H1 (cell line): ENCODE measurements at regions not wholly inside any gene's neighbourhood (a gene's known extent, or its start where the extent isn't known, plus 50 kb on each side); places are given as distances from the start of the nearest gene placed in this dataset.

ENCODE experiments used
- BCL11A ChIP-seq, 2 experiments: IDR thresholded peaks; one replicate each; pipeline ENCODE4 v1.6.1; 2011; ENCODE audit warnings: low read depth in 2 of 2, low read length in 2 of 2, mild to moderate bottlenecking in 2 of 2
- FOSL1 ChIP-seq: IDR thresholded peaks from 2 replicates; pipeline ENCODE4 v1.6.1; 2011; ENCODE audit warnings: mild to moderate bottlenecking, low read depth, low read length, moderate library complexity; ENCODE audit not compliant: insufficient read depth
- MAX ChIP-seq: IDR thresholded peaks from 2 replicates; pipeline ENCODE4 v1.6.1; 2012; ENCODE audit warnings: inconsistent platforms
- PHF8 ChIP-seq: fragments of 200-600 bp; sonication (generic); conservative IDR thresholded peaks from 2 replicates; pipeline ENCODE4 v1.7.1; 2012; ENCODE audit warnings: low read depth, mild to moderate bottlenecking, inconsistent platforms, low read length, moderate library complexity
- SIN3A ChIP-seq, 2 experiments: IDR thresholded peaks in 1 of 2; conservative IDR thresholded peaks in 1 of 2; 2 replicates each; pipeline ENCODE4 v1.6.1; 2011 to 2012; ENCODE audit warnings: low read length in 2 of 2, improper control_type of control experiment in 1 of 2, low read depth in 1 of 2, mild to moderate bottlenecking in 1 of 2
- SIX5 ChIP-seq: IDR thresholded peaks from 2 replicates; pipeline ENCODE4 v1.6.1; 2011; ENCODE audit warnings: mild to moderate bottlenecking, low read depth, low read length
- SUZ12 ChIP-seq: fragments of 200-600 bp; sonication (generic); IDR thresholded peaks from 2 replicates; pipeline ENCODE4 v1.6.1; 2012; ENCODE audit warnings: mild to moderate bottlenecking, inconsistent platforms, low read length, moderate library complexity, mixed read lengths
- TAF1 ChIP-seq: IDR thresholded peaks from 2 replicates; pipeline ENCODE4 v1.6.1; 2011; ENCODE audit warnings: mild to moderate bottlenecking, low read depth, low read length
- USF2 ChIP-seq: IDR thresholded peaks from 2 replicates; pipeline ENCODE4 v1.6.1; 2011; ENCODE audit warnings: low read length, improper control_type of control experiment
- TF ChIP-seq, protein P1 (sequence below), 3 experiments: IDR thresholded peaks; 1 replicate in 2 of 3; 2 replicates in 1 of 3; pipeline versions ENCODE4 v1.5.1 to v1.6.1; 2011; ENCODE audit warnings: low read length in 3 of 3, mild to moderate bottlenecking in 3 of 3, inconsistent platforms in 2 of 3, low read depth in 1 of 3, moderate library complexity in 1 of 3; ENCODE audit not compliant: insufficient read depth in 1 of 3; ENCODE audit errors: control extremely low read depth in 1 of 3

DNA sequence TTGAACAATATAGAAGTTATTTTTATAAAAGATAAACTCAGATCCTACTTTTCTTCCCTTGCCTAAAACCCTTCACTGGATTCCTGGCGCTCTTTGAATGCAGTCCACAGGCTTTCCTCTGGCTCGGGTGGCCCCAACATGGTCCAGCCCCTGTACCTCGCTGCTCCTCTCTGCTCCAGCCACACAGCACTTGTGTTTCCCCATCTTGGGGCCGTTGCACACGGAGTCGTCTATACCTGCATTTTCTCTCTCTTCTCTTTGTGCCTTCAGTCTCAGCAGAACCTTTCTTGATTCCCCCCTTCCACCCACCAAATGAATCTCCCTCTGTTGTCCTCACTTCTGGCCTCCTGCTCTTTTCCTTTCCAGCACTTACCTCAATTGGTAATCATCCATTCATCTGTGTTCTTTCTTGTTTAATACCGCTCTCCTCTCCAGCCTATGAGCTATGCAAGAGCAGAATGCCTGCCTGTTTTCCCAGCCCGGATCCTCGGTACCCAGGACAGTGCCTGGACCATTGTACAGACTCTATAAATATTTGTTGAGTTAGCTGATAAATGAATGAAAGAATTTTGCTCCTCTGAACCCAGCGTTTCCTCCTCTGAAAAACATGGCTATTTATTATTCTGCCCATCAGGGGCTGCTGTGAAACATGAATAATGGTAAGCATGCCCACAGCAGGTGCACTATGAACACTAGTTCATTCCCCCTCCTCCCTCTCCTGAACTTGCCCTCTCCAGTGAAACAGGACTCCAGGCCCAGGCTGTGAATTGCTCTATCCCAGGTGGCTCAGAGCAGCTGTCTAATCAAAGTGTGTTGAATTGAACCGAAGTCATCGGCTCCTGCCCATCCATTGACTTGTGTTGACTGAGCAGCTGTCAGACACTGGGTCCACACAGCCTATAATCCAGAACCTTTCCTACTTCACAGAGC, 266.9 kb downstream of the PTPRU start (continued):
- no peak for TF ChIP-seq SIX5
- TF ChIP-seq PHF8, result no peak
- no peak for TF ChIP-seq TAF1
- TF ChIP-seq SIN3A (conservative IDR thresholded peaks at IDR 0.05 in 1 of 2, IDR thresholded peaks at IDR 0.05 in 1 of 2; ENCODE audit: low read depth in 1 of 2, low read length in 2 of 2), result no peak
- no peak for TF ChIP-seq USF2
- TF ChIP-seq BCL11A (IDR thresholded peaks at IDR 0.05; ENCODE audit: low read depth in 2 of 2, low read length in 2 of 2), result no peak
- TF ChIP-seq SUZ12, result no peak
- TF ChIP-seq MAX, result no peak
- TF ChIP-seq, protein P1, sequence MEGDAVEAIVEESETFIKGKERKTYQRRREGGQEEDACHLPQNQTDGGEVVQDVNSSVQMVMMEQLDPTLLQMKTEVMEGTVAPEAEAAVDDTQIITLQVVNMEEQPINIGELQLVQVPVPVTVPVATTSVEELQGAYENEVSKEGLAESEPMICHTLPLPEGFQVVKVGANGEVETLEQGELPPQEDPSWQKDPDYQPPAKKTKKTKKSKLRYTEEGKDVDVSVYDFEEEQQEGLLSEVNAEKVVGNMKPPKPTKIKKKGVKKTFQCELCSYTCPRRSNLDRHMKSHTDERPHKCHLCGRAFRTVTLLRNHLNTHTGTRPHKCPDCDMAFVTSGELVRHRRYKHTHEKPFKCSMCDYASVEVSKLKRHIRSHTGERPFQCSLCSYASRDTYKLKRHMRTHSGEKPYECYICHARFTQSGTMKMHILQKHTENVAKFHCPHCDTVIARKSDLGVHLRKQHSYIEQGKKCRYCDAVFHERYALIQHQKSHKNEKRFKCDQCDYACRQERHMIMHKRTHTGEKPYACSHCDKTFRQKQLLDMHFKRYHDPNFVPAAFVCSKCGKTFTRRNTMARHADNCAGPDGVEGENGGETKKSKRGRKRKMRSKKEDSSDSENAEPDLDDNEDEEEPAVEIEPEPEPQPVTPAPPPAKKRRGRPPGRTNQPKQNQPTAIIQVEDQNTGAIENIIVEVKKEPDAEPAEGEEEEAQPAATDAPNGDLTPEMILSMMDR (IDR thresholded peaks at IDR 0.05; ENCODE audit: control extremely low read depth in 1 of 3, insufficient read depth in 1 of 3, low read depth in 1 of 3, low read length in 3 of 3), result no peak
- TF ChIP-seq FOSL1, result no peak
